Stomach (tissue), 4 donors: ENCODE measurements at regions not wholly inside any gene's neighbourhood (a gene's known extent, or its start where the extent isn't known, plus 50 kb on each side); places are given as distances from the start of the nearest gene placed in this dataset.

Experiments
- CTCF ChIP-seq, 7 experiments: fragments of 450-650 bp in 4 of 7; fragments of 200-600 bp in 3 of 7; sonication (generic) in 3 of 7; IDR thresholded peaks; one replicate each; pipeline ENCODE4 v1.5.1; 2016 to 2019; ENCODE audit warnings: antibody characterized with exemption in 7 of 7, control low read depth in 2 of 7, mild to moderate bottlenecking in 1 of 7
- POLR2AphosphoS5 ChIP-seq, 3 donors: sonication (generic); formaldehyde crosslinking; IDR thresholded peaks; one replicate each; pipeline ENCODE4 v1.6.1; 2016; ENCODE audit warnings: antibody characterized with exemption in 3 of 3

GRCh38 chr14:82987502-82988124 is 1454.0 kb upstream of the SEL1L start:
- no peak for TF ChIP-seq POLR2AphosphoS5 (IDR thresholded peaks at IDR 0.05)
- TF ChIP-seq CTCF (IDR thresholded peaks at IDR 0.05): no peak
